ENCODE measurements at regions not wholly inside any gene's neighbourhood (a gene's known extent, or its start where the extent isn't known, plus 50 kb on each side); places are given as distances from the start of the nearest gene placed in this dataset.

- no peak overlapping the region for H3K4me3 ChIP-seq (ENCODE audit: low read depth, low read length)
- H3K4me1 ChIP-seq (ENCODE audit: control insufficient read depth, insufficient read depth, low read length): no peaks in the 10 kb centered on the region
- H3K27ac ChIP-seq (ENCODE audit: extremely low read depth, low read depth, low read length): no peak overlapping the region
- POLR2A ChIA-PET: no interaction called here
- no peaks in the 10 kb centered on the region for H3K36me3 ChIP-seq (ENCODE audit: control insufficient read depth in 2 of 2, insufficient read depth in 1 of 2, low read length in 2 of 2)
- no peak for TF ChIP-seq ZBTB1 (tag by site-specific recombination; IDR thresholded peaks at IDR 0.05)
- no peak for TF ChIP-seq ZSCAN5A (tag by site-specific recombination; IDR thresholded peaks at IDR 0.05)
- no peak for TF ChIP-seq ZBTB48 (tag by site-specific recombination; IDR thresholded peaks at IDR 0.05)
- TF ChIP-seq BCL6B (tag by site-specific recombination; IDR thresholded peaks at IDR 0.05): no peak
- H3K9me3 ChIP-seq (ENCODE audit: control insufficient read depth, insufficient read depth, low read depth, low read length): no peaks in the 10 kb centered on the region
- CTCF ChIA-PET: no interaction called here
Measured at GRCh38 chrX:20593836-20594235, 327.1 kb upstream of the RPS6KA3 start.

- CTCF ChIA-PET: no interaction called here
- Histone ChIP-seq H3K4me1 (ENCODE audit: control insufficient read depth, insufficient read depth, low read length) (no peaks in the 10 kb centered on the region), H3K27ac (ENCODE audit: extremely low read depth, low read depth, low read length) (no peak overlapping the region), H3K36me3 (ENCODE audit: control insufficient read depth in 2 of 2, insufficient read depth in 1 of 2, low read length in 2 of 2) (no peaks in the 10 kb centered on the region), H3K4me3 (ENCODE audit: low read depth, low read length) (no peak overlapping the region), H3K9me3 (ENCODE audit: control insufficient read depth, insufficient read depth, low read depth, low read length) (no peaks in the 10 kb centered on the region)
- POLR2A ChIA-PET: no interaction called here
- no peak for TF ChIP-seq ZNF26 (tag by site-specific recombination; IDR thresholded peaks at IDR 0.05)
- no peak for TF ChIP-seq ZBTB6 (tag by site-specific recombination; IDR thresholded peaks at IDR 0.05)
- no peak for TF ChIP-seq ZNF37A (tag by site-specific recombination; IDR thresholded peaks at IDR 0.05)
- TF ChIP-seq HIC1 (tag by site-specific recombination; IDR thresholded peaks at IDR 0.05): no peak
- no peak for TF ChIP-seq ZNF248 (tag by site-specific recombination; IDR thresholded peaks at IDR 0.05)
- TF ChIP-seq YY2 (tag by site-specific recombination; IDR thresholded peaks at IDR 0.05): no peak
- TF ChIP-seq ZNF76 (tag by site-specific recombination; IDR thresholded peaks at IDR 0.05; ENCODE audit: borderline replicate concordance, low read depth): no peak
- no peak for TF ChIP-seq TRIM28 (IDR thresholded peaks at IDR 0.05; ENCODE audit: borderline replicate concordance, low read length)
- TF ChIP-seq ZFHX2 (tag by site-specific recombination; conservative IDR thresholded peaks at IDR 0.05): no peak
- TF ChIP-seq ZBTB1 (tag by site-specific recombination; IDR thresholded peaks at IDR 0.05): no peak
- no peak for TF ChIP-seq GLIS1 (tag by site-specific recombination; IDR thresholded peaks at IDR 0.05)
- no peak for TF ChIP-seq ZNF354C (tag by site-specific recombination; IDR thresholded peaks at IDR 0.05; ENCODE audit: borderline replicate concordance, low read depth)
- TF ChIP-seq ZNF514 (tag by site-specific recombination; IDR thresholded peaks at IDR 0.05): no peak
- TF ChIP-seq ZNF549 (tag by site-specific recombination; IDR thresholded peaks at IDR 0.05): no peak
- no peak for TF ChIP-seq ZNF423 (tag by site-specific recombination; IDR thresholded peaks at IDR 0.05)
Measured at GRCh38 chrX:20593402-20593801, 326.7 kb upstream of the RPS6KA3 start.
